IMR-90 (cell line): ENCODE measurements at regions not wholly inside any gene's neighbourhood (a gene's known extent, or its start where the extent isn't known, plus 50 kb on each side); places are given as distances from the start of the nearest gene placed in this dataset.

ENCODE experiments used
- ATAC-seq: fragments of 200-7000 bp; cut with Tn5 transposase; 2 replicates; pipeline ENCODE4 v1.9.1; 2020; ENCODE audit warnings: low read depth, mild to moderate bottlenecking, moderate library complexity
- BruUV-seq: library from RNA; stranded (reverse); fragments of 400-500 nt; replicated peaks from 2 replicates; lab custom pipeline; 2021; lab: Mats Ljungman, UMichigan
- CTCF ChIA-PET: fragments of 300-600 bp; formaldehyde crosslinking; extraction: SDS; loops from one replicate; lab custom pipeline; 2021; ENCODE audit warnings: antibody characterized with exemption; lab: Yijun Ruan, JAX
- POLR2A ChIA-PET: fragments of 300-600 bp; sonication (Branson Sonifier 250); formaldehyde crosslinking; loops from one replicate; lab custom pipeline; 2022; ENCODE audit warnings: antibody characterized with exemption; ENCODE audit not compliant: unreplicated experiment; lab: Charles Lee
- DNase-seq: peaks from one replicate; pipeline ENCODE4 v3.0.0; 2013
- H2AFZ ChIP-seq: replicated peaks from 2 replicates; pipeline ENCODE3; 2013; ENCODE audit warnings: low read length, mild to moderate bottlenecking; ENCODE audit not compliant: poor library complexity
- H2AK5ac ChIP-seq: 2 replicates; pipeline ENCODE4 v1.6.1; 2013; ENCODE audit warnings: low read depth, low read length, inconsistent platforms
- H2AK9ac ChIP-seq: replicated peaks from 2 replicates; pipeline ENCODE3; 2013; ENCODE audit warnings: mild to moderate bottlenecking, low read depth, low read length, moderate library complexity; ENCODE audit not compliant: poor library complexity
- H2BK120ac ChIP-seq: 2 replicates; pipeline ENCODE4 v1.6.1; 2013; ENCODE audit warnings: low read depth, low read length, inconsistent platforms
- H2BK15ac ChIP-seq: 3 replicates; pipeline ENCODE4 v1.6.1; 2013; ENCODE audit warnings: low read depth, low read length, inconsistent platforms
- H2BK20ac ChIP-seq: 2 replicates; pipeline ENCODE4 v1.6.1; 2013; ENCODE audit warnings: low read depth, mild to moderate bottlenecking, inconsistent platforms, low read length, moderate library complexity
- H2BK5ac ChIP-seq: 2 replicates; pipeline ENCODE4 v1.6.1; 2013; ENCODE audit warnings: mild to moderate bottlenecking, low read depth, low read length, inconsistent platforms; ENCODE audit not compliant: poor library complexity, severe bottlenecking
- H3K14ac ChIP-seq: replicated peaks from 2 replicates; pipeline ENCODE4 v1.6.1; 2013; ENCODE audit warnings: low read depth, low read length, inconsistent platforms
- H3K18ac ChIP-seq: 2 replicates; pipeline ENCODE4 v1.6.1; 2013; ENCODE audit warnings: low read depth, low read length, control low read depth
- H3K23ac ChIP-seq: 2 replicates; pipeline ENCODE4 v1.6.1; 2013; ENCODE audit warnings: low read depth, low read length, inconsistent platforms
- H3K27ac ChIP-seq: 2 replicates; pipeline ENCODE4 v1.5.1; 2013; ENCODE audit warnings: mild to moderate bottlenecking, control low read depth, low read length; ENCODE audit not compliant: insufficient read depth
- H3K27me3 ChIP-seq: 2 replicates; pipeline ENCODE4 v1.6.1; 2013; ENCODE audit warnings: low read length; ENCODE audit not compliant: control insufficient read depth, insufficient read depth
- H3K36me3 ChIP-seq: 2 replicates; pipeline ENCODE4 v1.6.1; 2013; ENCODE audit warnings: low read length, mixed read lengths; ENCODE audit not compliant: control insufficient read depth, insufficient read depth
- H3K4ac ChIP-seq: 2 replicates; pipeline ENCODE4 v1.6.1; 2013; ENCODE audit warnings: low read depth, low read length, inconsistent platforms
- H3K4me1 ChIP-seq: 2 replicates; pipeline ENCODE4 v1.6.1; 2013; ENCODE audit warnings: low read length, mixed read lengths; ENCODE audit not compliant: control insufficient read depth, insufficient read depth
- H3K4me2 ChIP-seq: 2 replicates; pipeline ENCODE4 v1.6.1; 2013; ENCODE audit warnings: low read depth, mild to moderate bottlenecking, control low read depth, low read length, moderate library complexity
- H3K4me3 ChIP-seq: 2 replicates; pipeline ENCODE4 v1.5.1; 2013; ENCODE audit warnings: low read depth, mild to moderate bottlenecking, control low read depth, low read length, moderate library complexity; ENCODE audit not compliant: insufficient read depth
- H3K56ac ChIP-seq: 2 replicates; pipeline ENCODE4 v1.6.1; 2013; ENCODE audit warnings: low read length, inconsistent platforms; ENCODE audit not compliant: insufficient read depth; ENCODE audit errors: extremely low read depth
- H3K79me1 ChIP-seq, 2 experiments: 2 replicates each; pipeline ENCODE4 v1.6.1; 2013; ENCODE audit warnings: low read length in 2 of 2, inconsistent platforms in 1 of 2, low read depth in 1 of 2
- H3K9ac ChIP-seq: 2 replicates; pipeline ENCODE4 v1.6.1; 2013; ENCODE audit warnings: low read depth, low read length, control low read depth
- H3K9me1 ChIP-seq: 2 replicates; pipeline ENCODE4 v1.6.1; 2013; ENCODE audit warnings: low read length, inconsistent platforms; ENCODE audit not compliant: insufficient read depth
- H3K9me3 ChIP-seq: 2 replicates; pipeline ENCODE4 v1.6.1; 2013; ENCODE audit warnings: low read length; ENCODE audit not compliant: control insufficient read depth, insufficient read depth
- H4K20me1 ChIP-seq: 2 replicates; pipeline ENCODE4 v1.6.1; 2013; ENCODE audit warnings: low read length, inconsistent platforms; ENCODE audit not compliant: insufficient read depth
- H4K5ac ChIP-seq: 2 replicates; pipeline ENCODE4 v1.6.1; 2013; ENCODE audit warnings: mild to moderate bottlenecking, low read depth, low read length, control low read depth
- H4K8ac ChIP-seq, 2 experiments: 2 replicates each; pipeline ENCODE4 v1.6.1; 2013; ENCODE audit warnings: low read depth in 2 of 2, low read length in 2 of 2, control low read depth in 1 of 2, inconsistent platforms in 1 of 2
- H4K91ac ChIP-seq: 2 replicates; pipeline ENCODE4 v1.6.1; 2013; ENCODE audit warnings: low read depth, low read length, inconsistent platforms; ENCODE audit not compliant: insufficient read depth
- CEBPB ChIP-seq: IDR thresholded peaks from 2 replicates; pipeline ENCODE4 v1.6.1; 2012; ENCODE audit warnings: low read depth, low read length, improper control_type of control experiment
- CHD1 ChIP-seq: IDR thresholded peaks from 2 replicates; pipeline ENCODE4 v1.6.1; 2012; ENCODE audit warnings: low read depth, low read length, improper control_type of control experiment
- CTCF ChIP-seq: conservative IDR thresholded peaks from 2 replicates; pipeline ENCODE4 v1.5.1; 2012; ENCODE audit warnings: mild to moderate bottlenecking, low read depth, low read length, improper control_type of control experiment
- ELK1 ChIP-seq: fragments of 150-350 bp; IDR thresholded peaks from 2 replicates; pipeline ENCODE4 v1.6.1; 2016; ENCODE audit warnings: low read depth, mild to moderate bottlenecking, low read length, moderate library complexity, borderline replicate concordance
- FOS ChIP-seq: fragments of 150-350 bp; IDR thresholded peaks from 2 replicates; pipeline ENCODE4 v1.6.1; 2016; ENCODE audit warnings: low read depth, low read length
- MXI1 ChIP-seq: IDR thresholded peaks from 2 replicates; pipeline ENCODE4 v1.6.1; 2012; ENCODE audit warnings: low read depth, mild to moderate bottlenecking, low read length, moderate library complexity, borderline replicate concordance
- POLR2A ChIP-seq: IDR thresholded peaks from 2 replicates; pipeline ENCODE4 v1.6.1; 2012; ENCODE audit warnings: mild to moderate bottlenecking, low read depth, low read length
- RCOR1 ChIP-seq: IDR thresholded peaks from 2 replicates; pipeline ENCODE4 v1.6.1; 2012; ENCODE audit warnings: mild to moderate bottlenecking, low read length, improper control_type of control experiment; ENCODE audit not compliant: insufficient replicate concordance
- WGBS, 2 experiments: methylation state at CpG; one replicate each; pipeline versions ENCODE4 v1.1.5 to v1.1.7; 2013; ENCODE audit warnings: missing lambda C conversion rate in 2 of 2; ENCODE audit not compliant: insufficient read length in 1 of 2; ENCODE audit errors: extremely low coverage in 2 of 2; 5-methylcytosine and 5-hydroxymethylcytosine counted together
- dilution Hi-C: fragments of 300-500 bp; cut with HindIII; formaldehyde crosslinking; loops from one replicate; pipeline ENCODE4 v1.14.3; 2018; ENCODE audit warnings: low sequenced_read_pairs; ENCODE audit not compliant: unreplicated experiment
- in situ Hi-C: fragments of 300-500 bp; cut with MboI; formaldehyde crosslinking; loops from 3 replicates; pipeline ENCODE4 v1.14.3; 2019; ENCODE audit warnings: low sequenced_read_pairs, inconsistent platforms, mixed read lengths
- intact Hi-C: fragments of 100-400 bp; cut with micrococcal nuclease; formaldehyde crosslinking; loops from 2 replicates; pipeline ENCODE4 v1.10.0; 2022

GRCh38 chr13:69155136-69155535 is 952.5 kb upstream of the ATXN8OS start:
- CTCF ChIA-PET: no interaction called here

More at GRCh38 chr13:69155136-69155535, 952.5 kb upstream of the ATXN8OS start:
- Histone ChIP-seq H2AK9ac (no peak overlapping the region), H3K9ac (no peak overlapping the region), H3K14ac (no peak overlapping the region), H3K56ac (no peak overlapping the region), H3K27ac (no peak overlapping the region), H3K23ac (no peak overlapping the region), H3K9me1 (no peaks in the 10 kb centered on the region), H3K9me3 (0 out of 2 replicates have a peak, but pooled peaks cover 1% of the 10 kb centered on the region), H3K4me3 (no peak overlapping the region), H3K4ac (no peak overlapping the region), H4K91ac (no peak overlapping the region), H3K79me1 (no peaks in the 10 kb centered on the region), H2AFZ (no peak overlapping the region), H3K4me2 (no peak overlapping the region), H3K27me3 (no peaks in the 10 kb centered on the region), H2BK20ac (no peak overlapping the region), H4K5ac (no peak overlapping the region), H3K4me1 (no peaks in the 10 kb centered on the region), H2BK120ac (no peak overlapping the region), H2BK15ac (no peak overlapping the region), H3K36me3 (no peaks in the 10 kb centered on the region), H2BK5ac (no peak overlapping the region), H4K20me1 (no peaks in the 10 kb centered on the region), H4K8ac (no peak overlapping the region), H2AK5ac (no peak overlapping the region), H3K18ac (no peak overlapping the region)
- TF ChIP-seq FOS (no peak), POLR2A (no peak), RCOR1 (no peak), ELK1 (no peak), CEBPB (no peak), CTCF (no peak), MXI1 (no peak), CHD1 (no peak)
- no peak for ATAC-seq
- POLR2A ChIA-PET: no interaction called here
- dilution Hi-C loops: no loop called here
- no peak for DNase-seq
- in situ Hi-C loops: no loop called here
- intact Hi-C loops: no loop called here
- BruUV-seq: no TSS peak
- WGBS, 2 experiments: 100% methylated on average over 1 of the region's 2 CpGs; no CpG with 5 or more reads in 1 of the 2 experiments
